ENCODE measurements at regions not wholly inside any gene's neighbourhood (a gene's known extent, or its start where the extent isn't known, plus 50 kb on each side); places are given as distances from the start of the nearest gene placed in this dataset.

GRCh38 chr6:14366872-14367271 lies 249.3 kb downstream of the CD83 start:
- Histone ChIP-seq H3K9me3 (ENCODE audit: low read depth) (no peaks in the 10 kb centered on the region), H3K27me3 (replicated peaks; ENCODE audit: insufficient read depth) (no peaks in the 10 kb centered on the region), H3K79me2 (ENCODE audit: insufficient read depth) (no peaks in the 10 kb centered on the region), H3F3A (ENCODE audit: insufficient read depth) (no peaks in the 10 kb centered on the region), H3K36me3 (ENCODE audit: low read depth) (no peaks in the 10 kb centered on the region), H3K9me2 (ENCODE audit: insufficient read depth) (no peaks in the 10 kb centered on the region), H3K27ac (no peak overlapping the region), H3K9ac (no peak overlapping the region), H3K4me2 (ENCODE audit: unreplicated experiment) (no peak overlapping the region), H3K4me1 (ENCODE audit: insufficient read depth) (no peaks in the 10 kb centered on the region), H4K20me1 (ENCODE audit: insufficient read depth) (no peaks in the 10 kb centered on the region), H3K4me3 (no peak overlapping the region), H2AFZ (no peak overlapping the region)
- TF ChIP-seq EZH2 (IDR thresholded peaks at IDR 0.05; ENCODE audit: insufficient read depth, poor library complexity, severe bottlenecking) (no peak), EZH2phosphoT487 (IDR thresholded peaks at IDR 0.05; ENCODE audit: insufficient read depth, low read depth) (no peak)
- no peak for DNase-seq
- WGBS, 2 experiments (ENCODE audit: low coverage in 1 of 2, low lambda C conversion rate in 2 of 2, missing lambda C conversion rate in 2 of 2), result 74 to 85% methylated on average over 4 of the region's 4 CpGs
- in situ Hi-C loops (cut with MboI), result no loop called here

GRCh38 chr6:14367296-14367695 lies 249.7 kb downstream of the CD83 start:
- in situ Hi-C loops (cut with MboI), result no loop called here
- Histone ChIP-seq H3K4me1 (ENCODE audit: insufficient read depth) (no peaks in the 10 kb centered on the region), H3K9ac (no peak overlapping the region), H3K9me2 (ENCODE audit: insufficient read depth) (no peaks in the 10 kb centered on the region), H3K4me3 (no peak overlapping the region), H2AFZ (no peak overlapping the region), H3K27me3 (replicated peaks; ENCODE audit: insufficient read depth) (no peaks in the 10 kb centered on the region), H3K79me2 (ENCODE audit: insufficient read depth) (no peaks in the 10 kb centered on the region), H3K4me2 (ENCODE audit: unreplicated experiment) (no peak overlapping the region), H3F3A (ENCODE audit: insufficient read depth) (no peaks in the 10 kb centered on the region), H3K36me3 (ENCODE audit: low read depth) (no peaks in the 10 kb centered on the region), H4K20me1 (ENCODE audit: insufficient read depth) (no peaks in the 10 kb centered on the region), H3K27ac (no peak overlapping the region), H3K9me3 (ENCODE audit: low read depth) (no peaks in the 10 kb centered on the region)
- TF ChIP-seq EZH2 (IDR thresholded peaks at IDR 0.05; ENCODE audit: insufficient read depth, poor library complexity, severe bottlenecking) (no peak), EZH2phosphoT487 (IDR thresholded peaks at IDR 0.05; ENCODE audit: insufficient read depth, low read depth) (no peak)
- DNase-seq, result no peak
- WGBS, 2 experiments (ENCODE audit: low coverage in 1 of 2, low lambda C conversion rate in 2 of 2, missing lambda C conversion rate in 2 of 2), result 86% methylated on average over 2 of the region's 2 CpGs

- DNase-seq, result no peak
- H4K20me1 ChIP-seq (ENCODE audit: insufficient read depth), result no peaks in the 10 kb centered on the region
- no peak overlapping the region for H2AFZ ChIP-seq
- TF ChIP-seq EZH2phosphoT487 (IDR thresholded peaks at IDR 0.05; ENCODE audit: insufficient read depth, low read depth), result no peak
- no peak for TF ChIP-seq EZH2 (IDR thresholded peaks at IDR 0.05; ENCODE audit: insufficient read depth, poor library complexity, severe bottlenecking)
- WGBS, 2 experiments (ENCODE audit: low coverage in 1 of 2, low lambda C conversion rate in 2 of 2, missing lambda C conversion rate in 2 of 2), result 72 to 80% methylated on average over 3 of the region's 3 CpGs
- no peaks in the 10 kb centered on the region for H3K36me3 ChIP-seq (ENCODE audit: low read depth)
- no peaks in the 10 kb centered on the region for H3F3A ChIP-seq (ENCODE audit: insufficient read depth)
- no peak overlapping the region for H3K4me3 ChIP-seq
- no peak overlapping the region for H3K4me2 ChIP-seq (ENCODE audit: unreplicated experiment)
- H3K79me2 ChIP-seq (ENCODE audit: insufficient read depth), result no peaks in the 10 kb centered on the region
- no peaks in the 10 kb centered on the region for H3K9me3 ChIP-seq (ENCODE audit: low read depth)
- no peaks in the 10 kb centered on the region; the same call in 1 of the 2 replicates for H3K27me3 ChIP-seq (replicated peaks; ENCODE audit: insufficient read depth)
- no peak overlapping the region for H3K27ac ChIP-seq
- H3K9me2 ChIP-seq (ENCODE audit: insufficient read depth), result no peaks in the 10 kb centered on the region
- no peak overlapping the region for H3K9ac ChIP-seq
- H3K4me1 ChIP-seq (ENCODE audit: insufficient read depth), result no peaks in the 10 kb centered on the region
- in situ Hi-C loops (cut with MboI), result no loop called here
Measured at GRCh38 chr6:14369717-14370116, 252.1 kb downstream of the CD83 start.

- H4K20me1 ChIP-seq (ENCODE audit: insufficient read depth), result no peaks in the 10 kb centered on the region
- WGBS, 2 experiments (ENCODE audit: low coverage in 1 of 2, low lambda C conversion rate in 2 of 2, missing lambda C conversion rate in 2 of 2), result 74 to 77% methylated on average over 3 of the region's 3 CpGs
- no peaks in the 10 kb centered on the region for H3K9me2 ChIP-seq (ENCODE audit: insufficient read depth)
- H3K4me3 ChIP-seq, result no peak overlapping the region
- TF ChIP-seq EZH2 (IDR thresholded peaks at IDR 0.05; ENCODE audit: insufficient read depth, poor library complexity, severe bottlenecking) (no peak), EZH2phosphoT487 (IDR thresholded peaks at IDR 0.05; ENCODE audit: insufficient read depth, low read depth) (no peak)
- in situ Hi-C loops (cut with MboI), result no loop called here
- no peaks in the 10 kb centered on the region for H3K36me3 ChIP-seq (ENCODE audit: low read depth)
- no peak for DNase-seq
- no peak overlapping the region for H3K4me2 ChIP-seq (ENCODE audit: unreplicated experiment)
- H3F3A ChIP-seq (ENCODE audit: insufficient read depth), result no peaks in the 10 kb centered on the region
- H3K9me3 ChIP-seq (ENCODE audit: low read depth), result no peaks in the 10 kb centered on the region
- H3K9ac ChIP-seq, result no peak overlapping the region
- no peaks in the 10 kb centered on the region for H3K4me1 ChIP-seq (ENCODE audit: insufficient read depth)
- no peaks in the 10 kb centered on the region for H3K79me2 ChIP-seq (ENCODE audit: insufficient read depth)
- H2AFZ ChIP-seq, result no peak overlapping the region
- no peaks in the 10 kb centered on the region; the same call in 1 of the 2 replicates for H3K27me3 ChIP-seq (replicated peaks; ENCODE audit: insufficient read depth)
- no peak overlapping the region for H3K27ac ChIP-seq
Measured at GRCh38 chr6:14371530-14371929, 254.0 kb downstream of the CD83 start.

All from GM23248 (cell line).